HepG2 (cell line): ENCODE measurements at regions not wholly inside any gene's neighbourhood (a gene's known extent, or its start where the extent isn't known, plus 50 kb on each side); places are given as distances from the start of the nearest gene placed in this dataset.

Experiments
- ATAC-seq: fragments of 200-7000 bp; cut with Tn5 transposase; 3 replicates; pipeline ENCODE4 v1.9.1; 2020; ENCODE audit warnings: mild to moderate bottlenecking, moderate library complexity
- BruUV-seq: library from RNA; stranded (reverse); fragments of 400-500 nt; replicated peaks from 2 replicates; lab custom pipeline; 2021; lab: Mats Ljungman, UMichigan
- CTCF ChIA-PET: fragments of 300-600 bp; formaldehyde crosslinking; extraction: SDS; loops from one replicate; lab custom pipeline; 2021; ENCODE audit warnings: low total read pairs, inconsistent platforms, low intra/inter-chr PET ratio; lab: Yijun Ruan, JAX
- POLR2A ChIA-PET: fragments of 350-600 bp; sonication (Branson Sonifier 250); formaldehyde crosslinking; loops from one replicate; lab custom pipeline; 2020; ENCODE audit warnings: antibody characterized with exemption, inconsistent platforms; lab: Yijun Ruan, JAX
- DNase-seq: peaks from one replicate; pipeline ENCODE4 v3.0.0-alpha.2; 2015; ENCODE audit warnings: low spot score
- FAIRE-seq: peaks from 3 replicates; lab custom pipeline; 2011; peaks lifted over from hg19 to GRCh38; lab: Jason Lieb, UNC
- H2AFZ ChIP-seq: one replicate; pipeline ENCODE4 v1.6.1; 2011; ENCODE audit warnings: low read length, inconsistent platforms
- H3K27ac ChIP-seq: fragments of 300-600 bp; 3 replicates; pipeline ENCODE4 v1.8.0; 2011; ENCODE audit warnings: mixed run types, mild to moderate bottlenecking, mixed read lengths, low read length, inconsistent platforms; ENCODE audit not compliant: insufficient read depth; ENCODE audit errors: extremely low read length
- H3K27me3 ChIP-seq, 2 experiments: fragments of 200-600 bp in 1 of 2; 2 replicates in 1 of 2; 3 replicates in 1 of 2; pipeline versions ENCODE4 v1.6.0 to v1.8.0; 2011; ENCODE audit warnings: low read length in 2 of 2, mild to moderate bottlenecking in 2 of 2, moderate library complexity in 2 of 2, inconsistent platforms in 1 of 2; ENCODE audit not compliant: insufficient read depth in 2 of 2, control insufficient read depth in 1 of 2
- H3K36me3 ChIP-seq, 2 experiments: fragments of 200-600 bp in 1 of 2; replicated peaks in 1 of 2; 2 replicates in 1 of 2; 3 replicates in 1 of 2; pipeline versions ENCODE4 v1.5.1 to v1.8.0; 2011; ENCODE audit warnings: low read length in 2 of 2, inconsistent platforms in 1 of 2; ENCODE audit not compliant: insufficient read depth in 2 of 2, control insufficient read depth in 1 of 2
- H3K4me1 ChIP-seq: 2 replicates; pipeline ENCODE4 v1.5.1; 2012; ENCODE audit warnings: low read length, inconsistent platforms; ENCODE audit not compliant: insufficient read depth
- H3K4me2 ChIP-seq: 2 replicates; pipeline ENCODE4 v1.6.0; 2011; ENCODE audit warnings: low read depth, low read length, inconsistent platforms
- H3K4me3 ChIP-seq, 3 experiments: fragments of 200-600 bp in 1 of 3; sonication (generic), shearing (Covaris generic) in 1 of 3; replicated peaks in 1 of 3; 2 replicates each; pipeline ENCODE4 v1.5.1; 2011 to 2016; ENCODE audit warnings: low read length in 3 of 3, inconsistent platforms in 2 of 3, low read depth in 2 of 3, mild to moderate bottlenecking in 2 of 3, control low read depth in 1 of 3, mixed read lengths in 1 of 3; ENCODE audit not compliant: insufficient read depth in 1 of 3
- H3K79me2 ChIP-seq: one replicate; pipeline ENCODE4 v1.6.1; 2011; ENCODE audit warnings: low read length, inconsistent platforms; ENCODE audit not compliant: insufficient read depth
- H3K9ac ChIP-seq: 2 replicates; pipeline ENCODE4 v1.6.0; 2011; ENCODE audit warnings: mild to moderate bottlenecking, low read depth, low read length, inconsistent platforms; ENCODE audit not compliant: insufficient read depth
- H3K9me3 ChIP-seq: 2 replicates; pipeline ENCODE4 v1.5.1; 2012; ENCODE audit warnings: mild to moderate bottlenecking, low read length
- H4K20me1 ChIP-seq: 2 replicates; pipeline ENCODE4 v1.6.0; 2011; ENCODE audit warnings: inconsistent platforms, mild to moderate bottlenecking, low read length, moderate library complexity; ENCODE audit not compliant: insufficient read depth
- ADNP ChIP-seq: sonication (generic); formaldehyde crosslinking; IDR thresholded peaks from 2 replicates; pipeline ENCODE4 v1.4.0; 2020; ENCODE audit warnings: missing genetic modification reagents
- CBX1 ChIP-seq: IDR thresholded peaks from one replicate; pipeline ENCODE4 v1.6.1; 2016; ENCODE audit warnings: antibody characterized with exemption, low read depth
- FUBP1 ChIP-seq: sonication (generic); formaldehyde crosslinking; IDR thresholded peaks from 2 replicates; pipeline ENCODE4 v1.5.1; 2020; ENCODE audit warnings: missing genetic modification reagents, mild to moderate bottlenecking, borderline replicate concordance
- HCFC1 ChIP-seq: fragments of 150-350 bp; IDR thresholded peaks from 2 replicates; pipeline ENCODE4 v1.6.1; 2014; ENCODE audit warnings: low read depth, low read length
- SMYD3 ChIP-seq: sonication (generic); formaldehyde crosslinking; IDR thresholded peaks from 2 replicates; pipeline ENCODE4 v1.8.1; 2023; ENCODE audit warnings: mild to moderate bottlenecking, missing genetic modification reagents
- ZNF263 ChIP-seq: sonication (generic); formaldehyde crosslinking; IDR thresholded peaks from 2 replicates; pipeline ENCODE4 v1.4.0; 2020; ENCODE audit warnings: missing genetic modification reagents
- ZNF367 ChIP-seq: sonication (generic); formaldehyde crosslinking; IDR thresholded peaks from 2 replicates; pipeline ENCODE4 v1.4.0; 2020; ENCODE audit warnings: missing genetic modification reagents, borderline replicate concordance
- ZNF496 ChIP-seq: sonication (generic); formaldehyde crosslinking; IDR thresholded peaks from 2 replicates; pipeline ENCODE4 v1.8.1; 2023; ENCODE audit warnings: mild to moderate bottlenecking, moderate library complexity, missing genetic modification reagents; ENCODE audit not compliant: insufficient replicate concordance
- ZNF513 ChIP-seq: sonication (generic); formaldehyde crosslinking; conservative IDR thresholded peaks from 2 replicates; pipeline ENCODE4 v1.5.0; 2020; ENCODE audit warnings: missing genetic modification reagents
- ZSCAN25 ChIP-seq: sonication (generic); formaldehyde crosslinking; IDR thresholded peaks from 2 replicates; pipeline ENCODE4 v1.8.0; 2022; ENCODE audit warnings: mild to moderate bottlenecking, missing genetic modification reagents
- WGBS: methylation state at CpG from one replicate; pipeline ENCODE4 v1.1.6; 2017; ENCODE audit warnings: low lambda C conversion rate; 5-methylcytosine and 5-hydroxymethylcytosine counted together
- in situ Hi-C: cut with HindIII; loops from 2 replicates; pipeline ENCODE4 v1.10.0; 2017; ENCODE audit warnings: low pct_unique_long_range_greater_than_20kb; ENCODE audit not compliant: extremely low pct_ligation_motif_present
- intact Hi-C: fragments of 100-400 bp; cut with micrococcal nuclease; formaldehyde crosslinking; loops from one replicate; pipeline ENCODE4 v1.10.0; 2022; ENCODE audit not compliant: unreplicated experiment

- ChIA-PET CTCF (no interaction called here), POLR2A (no interaction called here)
- Histone ChIP-seq H3K27ac (no peak overlapping the region), H3K9me3 (no peaks in the 10 kb centered on the region), H3K36me3 (no peaks in the 10 kb centered on the region), H3K79me2 (no peaks in the 10 kb centered on the region), H3K27me3 (no peaks in the 10 kb centered on the region; a peak in 1 of 5 replicates), H3K9ac (no peak overlapping the region), H3K4me1 (no peaks in the 10 kb centered on the region), H3K4me3 (no peak overlapping the region), H2AFZ (no peak overlapping the region), H4K20me1 (no peaks in the 10 kb centered on the region), H3K4me2 (no peak overlapping the region)
- no TSS peak for BruUV-seq
- DNase-seq (no peak), FAIRE-seq (no peak), ATAC-seq (no peak)
- whole genome bisulfite sequencing = 2% methylated on average over 2 of the region's 2 CpGs
- in situ Hi-C loops = no loop called here
- TF ChIP-seq SMYD3 (no peak), CBX1 (no peak), ZNF367 (CRISPR knock-in tag) (no peak), ZSCAN25 (CRISPR knock-in tag) (no peak), FUBP1 (CRISPR knock-in tag) (no peak), ZNF513 (CRISPR knock-in tag) (no peak), HCFC1 (no peak), ADNP (CRISPR knock-in tag) (no peak), ZNF496 (CRISPR knock-in tag) (no peak), ZNF263 (no peak)
- intact Hi-C loops = no loop called here
Observed at GRCh38 chr12:28844718-28845117, 304.4 kb upstream of the FAR2 start.
